HG02885 (cell line): ENCODE measurements at regions not wholly inside any gene's neighbourhood (a gene's known extent, or its start where the extent isn't known, plus 50 kb on each side); places are given as distances from the start of the nearest gene placed in this dataset.

Experiments
- ATAC-seq: cut with Tn5 transposase; IDR thresholded peaks from one replicate; pipeline ENCODE4 v1.9.1; 2021; ENCODE audit warnings: mild to moderate bottlenecking; ENCODE audit not compliant: unreplicated experiment, poor library complexity

GRCh38 chr17:36727052-36727451 lies 125.7 kb downstream of the MRM1 start:
- no peak for ATAC-seq

DNA sequence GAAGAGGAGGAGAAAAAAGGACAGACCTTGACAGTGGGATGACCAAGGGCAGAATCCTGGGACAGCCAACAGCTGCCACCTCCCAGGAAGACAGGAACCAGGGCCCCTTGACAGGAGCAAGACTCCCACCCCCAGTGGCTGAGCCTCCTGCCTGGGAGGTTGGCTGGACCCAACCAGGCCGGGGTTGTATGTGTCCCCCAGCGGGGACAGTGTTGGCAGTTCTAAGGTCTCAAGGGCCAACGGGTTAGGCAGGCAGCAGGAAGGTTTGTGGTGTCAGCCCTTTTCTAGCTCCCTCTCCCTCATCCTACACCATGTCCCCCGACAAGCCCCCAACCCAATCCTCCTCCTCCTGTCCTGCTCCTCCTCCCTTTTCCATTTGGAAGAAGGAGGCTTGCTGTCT lies 126.2 kb downstream of the MRM1 start:
- ATAC-seq: no peak

GRCh38 chr17:36728030-36728991 lies 126.9 kb downstream of the MRM1 start:
- no peak for ATAC-seq

DNA sequence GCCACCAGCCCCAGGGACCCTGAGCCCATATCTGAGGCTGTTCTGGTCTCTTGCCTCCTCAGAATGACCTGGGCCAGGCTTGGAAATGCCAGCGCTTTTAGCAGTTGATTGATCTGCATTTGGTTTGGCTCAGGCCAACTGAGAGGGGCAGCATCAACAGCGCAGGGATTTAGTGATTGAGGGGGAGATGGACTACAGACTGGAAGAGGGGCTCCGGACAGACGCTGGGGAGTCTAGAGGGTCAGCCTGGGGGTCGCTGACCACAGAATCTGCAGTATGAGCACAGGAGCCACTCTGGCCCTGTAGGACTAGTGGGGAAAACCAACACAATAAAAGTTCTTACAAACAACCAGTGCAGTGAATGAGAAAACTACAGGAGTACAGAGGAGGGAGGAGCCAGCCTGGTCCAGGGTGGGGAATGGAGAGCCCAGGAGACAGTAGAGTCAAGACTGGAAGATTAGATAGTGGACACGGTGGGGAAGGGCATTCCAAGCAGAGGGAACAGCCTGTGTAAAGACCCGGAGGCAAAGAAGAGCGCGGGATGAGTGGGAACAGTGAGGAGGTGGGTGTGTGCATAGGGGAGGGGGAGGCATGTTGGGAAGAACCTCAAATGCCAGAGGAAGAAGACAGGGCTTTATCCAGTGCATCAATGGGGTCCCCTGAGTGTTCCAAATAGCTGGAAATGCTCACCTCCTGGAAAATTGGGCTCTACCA lies 128.9 kb downstream of the MRM1 start:
- ATAC-seq: no peak

GRCh38 chr17:36730857-36731490 lies 129.6 kb downstream of the MRM1 start:
- no peak for ATAC-seq

GRCh38 chr17:36731811-36732210 lies 130.4 kb downstream of the MRM1 start:
- no peak for ATAC-seq

DNA sequence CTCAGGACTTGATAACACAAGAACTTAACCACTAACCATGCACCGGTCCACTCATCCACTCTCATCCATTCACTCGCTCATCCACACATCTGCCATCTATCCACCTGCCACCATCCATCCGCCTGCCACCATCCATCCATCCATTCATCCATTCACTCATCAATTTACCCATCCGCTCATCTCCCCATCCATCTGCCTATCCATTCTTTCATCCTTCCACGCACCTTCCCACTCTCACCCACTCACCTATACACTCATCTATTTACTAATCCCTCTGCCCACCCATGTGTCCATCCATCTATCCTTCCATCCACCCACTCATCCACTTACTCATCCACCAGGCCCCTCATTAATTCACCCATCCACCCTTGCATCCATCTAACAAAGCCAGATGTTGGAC lies 131.0 kb downstream of the MRM1 start:
- ATAC-seq: no peak

GRCh38 chr17:36736201-36737156 lies 135.1 kb downstream of the MRM1 start:
- no peak for ATAC-seq

GRCh38 chr17:36739208-36739607 lies 137.8 kb downstream of the MRM1 start:
- no peak for ATAC-seq

DNA sequence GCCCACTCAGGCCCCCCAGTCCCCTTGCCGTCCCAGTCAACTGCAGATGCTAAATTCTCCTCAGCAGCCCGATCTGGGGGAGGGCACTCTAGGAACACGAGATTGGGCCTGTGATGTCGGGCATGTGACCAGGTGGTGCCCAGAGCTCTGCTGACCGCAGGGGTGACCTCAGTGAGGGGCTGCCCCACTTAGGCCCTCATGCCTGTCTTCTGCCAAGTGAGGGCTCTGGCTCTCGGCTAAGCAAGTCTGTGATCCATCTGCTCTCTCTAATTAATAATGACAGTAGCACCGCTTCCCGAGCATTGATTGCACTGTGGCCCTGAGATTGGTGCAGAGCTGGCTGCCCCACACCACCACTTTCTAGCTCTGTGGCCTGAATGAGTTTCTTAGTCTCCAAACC lies 138.8 kb downstream of the MRM1 start:
- ATAC-seq: no peak

DNA sequence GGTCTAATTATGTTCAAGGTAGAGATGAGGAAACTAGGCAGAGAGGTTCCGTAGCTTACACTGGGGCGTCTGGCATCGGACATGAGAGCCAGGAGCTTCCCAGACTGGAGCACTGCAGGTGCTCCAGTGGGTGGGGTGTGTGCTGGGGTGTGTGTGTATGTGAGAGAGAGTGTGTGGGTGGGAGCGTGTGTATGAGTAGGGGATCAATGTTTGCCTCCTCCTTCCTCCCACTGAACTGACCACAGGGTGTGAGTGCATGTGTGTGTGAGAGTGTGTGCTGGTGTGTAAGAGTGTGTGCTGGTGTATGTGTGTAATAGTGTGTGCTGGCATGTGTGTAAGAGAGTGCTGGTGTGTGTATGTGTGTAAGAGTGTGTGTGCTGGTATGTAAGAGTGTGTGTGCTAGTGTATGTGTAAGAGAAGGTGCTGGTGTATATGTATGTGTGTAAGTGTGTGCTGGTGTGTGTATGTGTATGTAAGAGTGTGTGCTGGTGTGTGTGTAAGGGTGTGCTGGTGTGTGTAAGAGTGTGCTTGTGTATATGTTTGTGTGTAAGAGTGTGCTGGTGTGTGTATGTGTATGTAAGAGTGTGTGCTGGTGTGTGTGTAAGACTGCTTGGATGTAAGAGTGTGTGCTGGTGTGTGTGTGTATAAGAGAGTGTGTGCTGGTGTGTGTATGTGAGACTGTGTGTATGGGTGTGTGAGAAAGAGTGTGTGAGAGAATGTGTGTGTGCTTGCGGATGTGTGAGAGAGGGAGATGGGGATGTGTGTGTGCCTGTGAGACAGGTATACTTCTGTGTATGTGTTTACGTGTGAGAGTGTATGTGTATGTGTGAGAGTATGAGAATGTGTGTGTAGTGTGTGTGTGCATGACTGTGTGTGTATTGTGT lies 139.9 kb downstream of the MRM1 start:
- no peak for ATAC-seq

DNA sequence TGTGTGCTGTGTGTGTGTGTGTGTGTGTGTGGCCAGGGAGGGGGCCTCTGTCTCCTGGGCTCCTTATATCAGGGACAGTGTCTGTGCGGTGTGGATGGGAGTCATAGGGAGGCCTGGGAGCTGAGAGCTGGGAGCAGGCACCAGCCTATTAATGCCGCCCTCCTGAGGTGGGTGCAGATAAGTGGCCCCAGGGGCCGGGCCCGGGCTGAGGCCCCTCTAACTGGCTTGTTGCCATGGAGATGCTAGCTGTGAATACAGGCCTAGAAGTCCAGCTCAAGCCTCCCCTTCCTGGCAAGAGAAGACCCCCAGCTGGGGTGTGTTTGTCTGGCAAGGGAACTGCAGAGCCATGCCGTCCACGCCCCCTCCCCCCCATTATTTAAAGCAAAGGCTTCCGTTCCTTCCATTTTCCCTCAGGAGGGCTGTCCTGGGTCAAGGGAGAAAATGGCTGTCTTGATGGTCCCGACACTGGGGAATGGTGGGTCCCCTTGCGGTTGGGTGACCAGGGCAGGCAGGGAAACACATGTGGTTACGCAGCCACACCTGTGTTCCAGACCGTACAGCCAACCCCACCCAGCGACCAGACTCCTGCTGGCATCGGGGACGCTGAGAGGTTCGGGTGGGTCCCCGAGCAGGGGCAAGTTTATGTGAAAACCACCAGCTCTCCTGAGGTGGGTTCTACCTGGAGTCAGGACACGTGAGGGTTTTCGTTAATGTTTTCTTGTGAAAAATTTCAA lies 141.1 kb downstream of the MRM1 start:
- no peak for ATAC-seq

- ATAC-seq: no peak
Measured at GRCh38 chr17:36743130-36743529, 141.7 kb downstream of the MRM1 start.

DNA sequence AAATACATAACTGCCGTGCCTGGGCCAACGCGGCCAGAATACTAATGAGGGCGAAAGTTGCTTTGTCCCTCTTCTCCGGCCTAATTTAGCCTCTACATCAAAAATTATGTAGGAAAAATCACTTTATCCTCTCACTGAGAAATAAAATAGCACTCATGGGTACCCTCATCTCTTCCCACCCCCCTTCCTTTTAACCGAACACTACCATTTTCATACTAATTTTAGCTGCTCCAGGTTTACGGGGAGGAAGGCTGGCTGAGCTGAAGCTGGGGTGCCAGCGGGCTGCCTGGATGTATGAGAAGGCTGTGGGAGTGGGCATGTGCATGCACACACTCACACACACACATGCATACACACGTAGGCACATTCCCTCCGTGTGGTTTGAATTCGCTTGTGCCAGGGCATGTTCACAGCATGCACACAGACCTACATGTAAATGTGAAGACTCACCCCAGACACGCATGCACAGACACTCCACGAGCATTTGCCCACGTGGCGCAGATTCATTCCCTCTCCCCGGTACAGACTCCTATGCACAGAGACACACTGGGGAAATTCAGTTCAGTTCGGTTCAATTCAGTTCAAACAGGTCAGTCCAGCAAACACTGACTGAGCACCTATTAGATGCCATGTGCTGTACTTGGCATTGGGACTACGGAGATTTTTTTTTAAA lies 145.1 kb downstream of the MRM1 start:
- ATAC-seq: no peak

DNA sequence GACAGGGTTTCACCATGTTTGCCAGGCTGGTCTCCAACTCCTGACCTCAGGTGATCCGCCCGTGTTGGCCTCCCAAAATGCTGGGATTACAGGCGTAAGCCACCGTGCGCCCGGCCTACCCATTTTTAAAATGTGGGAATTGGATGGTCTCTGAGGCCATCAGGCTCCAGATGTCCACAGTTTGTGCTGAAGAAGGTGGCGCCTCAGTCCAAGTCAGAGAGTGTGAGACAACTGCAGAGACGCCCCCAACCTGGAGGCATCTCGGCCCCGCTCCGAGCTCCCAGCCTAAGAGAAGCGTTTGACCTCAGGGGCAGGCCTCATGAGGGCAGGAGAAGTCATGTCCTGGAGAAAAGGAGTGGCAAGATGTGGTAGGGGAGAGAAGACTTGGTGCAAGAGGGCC lies 146.5 kb downstream of the MRM1 start:
- no peak for ATAC-seq

- no peak for ATAC-seq
Measured at GRCh38 chr17:36748272-36748671, 146.9 kb downstream of the MRM1 start.

GRCh38 chr17:36749493-36749892 lies 148.1 kb downstream of the MRM1 start:
- ATAC-seq: no peak
